Tibial nerve (tissue), 4 donors: ENCODE measurements at regions not wholly inside any gene's neighbourhood (a gene's known extent, or its start where the extent isn't known, plus 50 kb on each side); places are given as distances from the start of the nearest gene placed in this dataset.

Experiments used
- DNase-seq, 2 donors: peaks; one replicate each; pipeline ENCODE4 v3.0.0-alpha.2; 2019; ENCODE audit warnings: low spot score in 2 of 2
- H3K27ac ChIP-seq, 4 donors: fragments of 200-600 bp; sonication (generic) in 3 of 4; one replicate each; pipeline ENCODE4 v1.5.1; 2017 to 2019; ENCODE audit warnings: mild to moderate bottlenecking in 1 of 4
- H3K27me3 ChIP-seq, 2 donors: fragments of 200-600 bp; sonication (generic) in 1 of 2; one replicate each; pipeline versions ENCODE4 v1.5.1 to v1.6.0; 2017 to 2019
- H3K36me3 ChIP-seq, 3 donors: fragments of 200-600 bp; sonication (generic); one replicate each; pipeline ENCODE4 v1.5.1; 2018 to 2019
- H3K4me1 ChIP-seq, 4 donors: fragments of 200-600 bp; sonication (generic) in 3 of 4; one replicate each; pipeline ENCODE4 v1.5.1; 2017 to 2019
- H3K4me3 ChIP-seq, 4 donors: fragments of 200-600 bp; sonication (generic) in 3 of 4; one replicate each; pipeline ENCODE4 v1.5.1; 2017 to 2019; ENCODE audit warnings: mild to moderate bottlenecking in 1 of 4, moderate library complexity in 1 of 4
- H3K9me3 ChIP-seq, 4 donors: fragments of 200-600 bp; sonication (generic) in 3 of 4; one replicate each; pipeline ENCODE4 v1.5.1; 2017 to 2019
- CTCF ChIP-seq, 5 experiments: fragments of 200-600 bp in 3 of 5; fragments of 450-650 bp in 2 of 5; sonication (generic) in 3 of 5; IDR thresholded peaks; one replicate each; pipeline ENCODE4 v1.5.1; 2016 to 2019; ENCODE audit warnings: antibody characterized with exemption in 5 of 5, mild to moderate bottlenecking in 3 of 5, moderate library complexity in 2 of 5
- EP300 ChIP-seq, 2 donors: sonication (generic); formaldehyde crosslinking; IDR thresholded peaks; one replicate each; pipeline ENCODE4 v1.6.1; 2017; ENCODE audit warnings: antibody characterized with exemption in 2 of 2, mild to moderate bottlenecking in 1 of 2
- POLR2A ChIP-seq, 2 donors: fragments of 450-650 bp; IDR thresholded peaks; one replicate each; pipeline ENCODE4 v1.6.1; 2017; ENCODE audit warnings: antibody characterized with exemption in 2 of 2, mild to moderate bottlenecking in 2 of 2, moderate library complexity in 2 of 2
- WGBS, 2 donors: methylation state at CpG; one replicate each; pipeline ENCODE4 v1.1.5; 2018; 5-methylcytosine and 5-hydroxymethylcytosine counted together

GRCh38 chr2:21676676-21677075 is 552.9 kb downstream of the TDRD15 start:
- H3K4me1 ChIP-seq, result no peaks in the 10 kb centered on the region
- no peaks in the 10 kb centered on the region for H3K27me3 ChIP-seq
- TF ChIP-seq CTCF (IDR thresholded peaks at IDR 0.05), result no peak
- no peak for TF ChIP-seq POLR2A (IDR thresholded peaks at IDR 0.05)
- TF ChIP-seq EP300 (IDR thresholded peaks at IDR 0.05), result no peak
- no peak for DNase-seq
- no peak overlapping the region for H3K27ac ChIP-seq
- H3K9me3 ChIP-seq, result peaks cover 0 to 15% (median 3%) of the 10 kb centered on the region in 4 donors
- H3K4me3 ChIP-seq, result no peak overlapping the region
- H3K36me3 ChIP-seq, result no peaks in the 10 kb centered on the region

- WGBS, 2 donors, result 87 to 91% methylated on average over 2 of the region's 2 CpGs
- DNase-seq, result no peak
- no peaks in the 10 kb centered on the region for H3K36me3 ChIP-seq
- no peak overlapping the region for H3K27ac ChIP-seq
- H3K27me3 ChIP-seq, result no peaks in the 10 kb centered on the region
- no peaks in the 10 kb centered on the region for H3K4me1 ChIP-seq
- TF ChIP-seq EP300 (IDR thresholded peaks at IDR 0.05) (no peak), POLR2A (IDR thresholded peaks at IDR 0.05) (no peak), CTCF (IDR thresholded peaks at IDR 0.05) (no peak)
- no peak overlapping the region for H3K4me3 ChIP-seq
- peaks cover 0 to 19% (median 5%) of the 10 kb centered on the region in 4 donors for H3K9me3 ChIP-seq
These were observed 560.1 kb downstream of the TDRD15 start for GRCh38 chr2:21683838-21684237.

GRCh38 chr2:21687589-21687988 is 563.8 kb downstream of the TDRD15 start:
- H3K27ac ChIP-seq, result no peak overlapping the region
- no peak for TF ChIP-seq CTCF (IDR thresholded peaks at IDR 0.05)
- no peak for TF ChIP-seq POLR2A (IDR thresholded peaks at IDR 0.05)
- TF ChIP-seq EP300 (IDR thresholded peaks at IDR 0.05), result no peak
- 94% methylated on average over 2 of the region's 2 CpGs for WGBS, 2 donors

GRCh38 chr2:21690005-21690404 is 566.2 kb downstream of the TDRD15 start:
- no peak for DNase-seq
- Histone ChIP-seq H3K4me3 (no peak overlapping the region), H3K36me3 (no peaks in the 10 kb centered on the region), H3K27ac (no peak overlapping the region), H3K4me1 (no peaks in the 10 kb centered on the region), H3K27me3 (no peaks in the 10 kb centered on the region), H3K9me3 (no peaks in the 10 kb centered on the region)
- TF ChIP-seq CTCF (IDR thresholded peaks at IDR 0.05), result no peak
- no peak for TF ChIP-seq POLR2A (IDR thresholded peaks at IDR 0.05)
- no peak for TF ChIP-seq EP300 (IDR thresholded peaks at IDR 0.05)

More at GRCh38 chr2:21687589-21687988, 563.8 kb downstream of the TDRD15 start:
- Histone ChIP-seq H3K36me3 (no peaks in the 10 kb centered on the region), H3K4me1 (no peaks in the 10 kb centered on the region), H3K27me3 (no peaks in the 10 kb centered on the region), H3K9me3 (no peaks in the 10 kb centered on the region), H3K4me3 (no peak overlapping the region)
- no peak for DNase-seq

- Histone ChIP-seq H3K4me3 (no peak overlapping the region), H3K27me3 (no peaks in the 10 kb centered on the region), H3K36me3 (no peaks in the 10 kb centered on the region), H3K9me3 (no peaks in the 10 kb centered on the region), H3K4me1 (no peaks in the 10 kb centered on the region), H3K27ac (no peak overlapping the region)
- TF ChIP-seq POLR2A (IDR thresholded peaks at IDR 0.05) (no peak), EP300 (IDR thresholded peaks at IDR 0.05) (no peak), CTCF (IDR thresholded peaks at IDR 0.05) (no peak)
- no peak for DNase-seq
These were observed 569.3 kb downstream of the TDRD15 start for GRCh38 chr2:21693081-21693480.
